A549 (cell line): ENCODE measurements at regions not wholly inside any gene's neighbourhood (a gene's known extent, or its start where the extent isn't known, plus 50 kb on each side); places are given as distances from the start of the nearest gene placed in this dataset.

ENCODE experiments used
- ATAC-seq, 2 experiments: fragments of 200-7000 bp in 1 of 2; fragments of >200 bp in 1 of 2; cut with Nextera tagmentation in 1 of 2; cut with Tn5 transposase in 1 of 2; 3 replicates each; pipeline versions ENCODE4 v1.8.0 to v1.9.1; 2018 to 2020; ENCODE audit warnings: mild to moderate bottlenecking in 1 of 2, moderate library complexity in 1 of 2
- CTCF ChIA-PET: fragments of 300-600 bp; sonication (Branson Sonifier 250); formaldehyde crosslinking; extraction: SDS; loops from one replicate; lab custom pipeline; 2021; ENCODE audit warnings: antibody characterized with exemption, inconsistent platforms; lab: Yijun Ruan, JAX
- POLR2A ChIA-PET: fragments of 350-600 bp; formaldehyde crosslinking; extraction: SDS; loops from one replicate; lab custom pipeline; 2021; ENCODE audit warnings: antibody characterized with exemption, inconsistent platforms; lab: Yijun Ruan, JAX
- DNase-seq, 2 experiments: peaks; one replicate each; pipeline versions ENCODE4 v3.0.0 to v3.0.0-alpha.2; 2011 to 2016; ENCODE audit warnings: low read depth in 1 of 2, low spot score in 1 of 2
- FAIRE-seq: peaks from 2 replicates; lab custom pipeline; 2011; peaks lifted over from hg19 to GRCh38; lab: Jason Lieb, UNC
- H3K27ac ChIP-seq, 2 experiments: fragments of >200 bp; sonication (Bioruptor Twin); formaldehyde crosslinking; 3 replicates each; pipeline ENCODE4 v1.5.1; 2016 to 2017
- H3K4me1 ChIP-seq: fragments of >200 bp; sonication (Bioruptor Twin); formaldehyde crosslinking; 3 replicates; pipeline ENCODE4 v1.6.1; 2016
- H3K4me2 ChIP-seq: fragments of >200 bp; sonication (Bioruptor Twin); formaldehyde crosslinking; 3 replicates; pipeline ENCODE4 v1.6.1; 2016
- H3K4me3 ChIP-seq: fragments of >200 bp; sonication (Bioruptor Twin); formaldehyde crosslinking; 3 replicates; pipeline ENCODE4 v1.5.1; 2016
- H3K9me3 ChIP-seq: fragments of >200 bp; sonication (Bioruptor Twin); formaldehyde crosslinking; 3 replicates; pipeline ENCODE4 v1.6.1; 2016
- BCL3 ChIP-seq: fragments of >200 bp; sonication (Bioruptor Twin); formaldehyde crosslinking; IDR thresholded peaks from 3 replicates; pipeline ENCODE4 v1.6.1; 2016
- CBX2 ChIP-seq: fragments of 200-600 bp; sonication (generic); IDR thresholded peaks from 2 replicates; pipeline ENCODE4 v1.6.1; 2016; ENCODE audit warnings: low read depth, mild to moderate bottlenecking, borderline replicate concordance
- CBX8 ChIP-seq: fragments of 200-600 bp; sonication (generic); IDR thresholded peaks from 2 replicates; pipeline ENCODE4 v1.6.1; 2016
- CEBPB ChIP-seq, 2 experiments: fragments of >200 bp in 1 of 2; sonication (Bioruptor Twin) in 1 of 2; formaldehyde crosslinking in 1 of 2; IDR thresholded peaks; 2 replicates each; pipeline ENCODE4 v1.6.1; 2012 to 2016
- CHD2 ChIP-seq: fragments of 150-350 bp; IDR thresholded peaks from 2 replicates; pipeline ENCODE4 v1.6.1; 2014; ENCODE audit warnings: low read length; ENCODE audit not compliant: partially characterized antibody
- CHD4 ChIP-seq: fragments of 200-600 bp; sonication (generic); IDR thresholded peaks from 2 replicates; pipeline ENCODE4 v1.6.1; 2016; ENCODE audit warnings: antibody characterized with exemption, mild to moderate bottlenecking, borderline replicate concordance
- EHF ChIP-seq: fragments of 250-450 bp; sonication (Bioruptor Pico); IDR thresholded peaks from 2 replicates; pipeline ENCODE4 v1.5.0; 2020; ENCODE audit warnings: mild to moderate bottlenecking
- EHMT2 ChIP-seq: fragments of 200-600 bp; sonication (generic); IDR thresholded peaks from 2 replicates; pipeline ENCODE4 v1.6.1; 2016; ENCODE audit warnings: antibody characterized with exemption, low read depth, mild to moderate bottlenecking, moderate library complexity
- FOSL2 ChIP-seq, 2 experiments: fragments of 450-650 bp in 1 of 2; fragments of >200 bp in 1 of 2; sonication (Bioruptor Twin) in 1 of 2; formaldehyde crosslinking; IDR thresholded peaks; 2 replicates each; pipeline versions ENCODE4 v1.5.0 to v1.6.1; 2016 to 2020; ENCODE audit warnings: mild to moderate bottlenecking in 1 of 2, moderate library complexity in 1 of 2
- HDAC2 ChIP-seq: fragments of 200-600 bp; sonication (generic); IDR thresholded peaks from 2 replicates; pipeline ENCODE4 v1.6.1; 2016
- JUNB ChIP-seq: fragments of >200 bp; sonication (Bioruptor Twin); formaldehyde crosslinking; IDR thresholded peaks from 2 replicates; pipeline ENCODE4 v1.6.1; 2016
- MAFK ChIP-seq: fragments of 450-650 bp; IDR thresholded peaks from 2 replicates; pipeline ENCODE4 v1.6.1; 2014; ENCODE audit not compliant: partially characterized antibody
- PHF8 ChIP-seq: fragments of 200-600 bp; sonication (generic); IDR thresholded peaks from 2 replicates; pipeline ENCODE4 v1.6.1; 2016; ENCODE audit warnings: low read depth, mild to moderate bottlenecking, antibody characterized with exemption, moderate library complexity, borderline replicate concordance
- POLR2A ChIP-seq: IDR thresholded peaks from 2 replicates; pipeline ENCODE4 v1.6.1; 2012; ENCODE audit warnings: mild to moderate bottlenecking, low read length
- RARB ChIP-seq: fragments of 250-450 bp; sonication (Bioruptor Pico); IDR thresholded peaks from 2 replicates; pipeline ENCODE4 v1.8.0; 2021; ENCODE audit warnings: mild to moderate bottlenecking, moderate library complexity
- RCOR1 ChIP-seq: fragments of 150-350 bp; IDR thresholded peaks from 2 replicates; pipeline ENCODE4 v1.6.1; 2014; ENCODE audit warnings: antibody characterized with exemption, low read length, low read depth
- RNF2 ChIP-seq: fragments of 200-600 bp; sonication (generic); IDR thresholded peaks from 2 replicates; pipeline ENCODE4 v1.6.1; 2016; ENCODE audit warnings: low read depth, mild to moderate bottlenecking, antibody characterized with exemption, moderate library complexity, borderline replicate concordance
- SMC3 ChIP-seq: fragments of >200 bp; sonication (Bioruptor Twin); formaldehyde crosslinking; IDR thresholded peaks from 3 replicates; pipeline ENCODE4 v1.6.1; 2018; ENCODE audit warnings: inconsistent platforms
- TP53 ChIP-seq: fragments of 250-450 bp; sonication (Bioruptor Pico); IDR thresholded peaks from 2 replicates; pipeline ENCODE4 v1.5.0; 2021; ENCODE audit warnings: mild to moderate bottlenecking, moderate library complexity
- USF2 ChIP-seq: fragments of 450-650 bp; IDR thresholded peaks from 2 replicates; pipeline ENCODE4 v1.6.1; 2014; ENCODE audit warnings: antibody characterized with exemption
- ZC3H11A ChIP-seq: fragments of 450-650 bp; IDR thresholded peaks from 2 replicates; pipeline ENCODE4 v1.6.1; 2014; ENCODE audit warnings: antibody characterized with exemption, mild to moderate bottlenecking
- ZFP36 ChIP-seq: fragments of 450-650 bp; IDR thresholded peaks from 2 replicates; pipeline ENCODE4 v1.6.1; 2014; ENCODE audit warnings: borderline replicate concordance; ENCODE audit not compliant: partially characterized antibody
- WGBS: methylation state at CpG from one replicate; pipeline ENCODE4 v1.1.6; 2017; ENCODE audit errors: missing lambda C conversion rate; 5-methylcytosine and 5-hydroxymethylcytosine counted together
- TF ChIP-seq, protein P1 (sequence below): fragments of >200 bp; sonication (Bioruptor Twin); formaldehyde crosslinking; IDR thresholded peaks from 3 replicates; pipeline ENCODE4 v1.5.1; 2016
- TF ChIP-seq, protein P2 (sequence below): fragments of >200 bp; sonication (Bioruptor Twin); formaldehyde crosslinking; IDR thresholded peaks from 2 replicates; pipeline ENCODE4 v1.6.1; 2016
- TF ChIP-seq, protein P3 (sequence below): fragments of 200-600 bp; sonication (generic); IDR thresholded peaks from 2 replicates; pipeline ENCODE4 v1.6.1; 2016; ENCODE audit warnings: antibody characterized with exemption, mild to moderate bottlenecking, moderate library complexity
- TF ChIP-seq, protein P4 (sequence below): fragments of 150-350 bp; IDR thresholded peaks from 2 replicates; pipeline ENCODE4 v1.6.1; 2014; ENCODE audit warnings: low read depth, mild to moderate bottlenecking, low read length

DNA sequence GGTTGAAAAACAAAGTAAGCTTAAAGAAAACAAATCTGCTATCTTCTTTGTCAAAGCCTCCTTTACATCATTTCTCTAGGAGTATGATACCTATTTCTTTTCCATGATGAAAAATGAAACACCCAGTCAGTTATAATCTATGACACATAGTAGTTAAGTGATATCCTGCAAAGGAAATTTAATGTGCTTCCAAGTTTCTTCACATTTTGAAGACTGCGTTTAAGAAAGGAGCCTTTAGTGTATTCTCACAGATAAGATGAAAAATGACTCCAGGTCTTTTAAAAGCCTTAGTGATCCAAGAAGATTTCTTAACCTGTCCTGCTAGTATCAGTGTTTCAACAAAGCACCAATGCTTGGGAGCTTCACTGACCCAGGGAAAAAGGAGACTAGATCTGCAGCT lies 356.7 kb downstream of the CCDC85A start (continued):
- TF ChIP-seq, protein P1, sequence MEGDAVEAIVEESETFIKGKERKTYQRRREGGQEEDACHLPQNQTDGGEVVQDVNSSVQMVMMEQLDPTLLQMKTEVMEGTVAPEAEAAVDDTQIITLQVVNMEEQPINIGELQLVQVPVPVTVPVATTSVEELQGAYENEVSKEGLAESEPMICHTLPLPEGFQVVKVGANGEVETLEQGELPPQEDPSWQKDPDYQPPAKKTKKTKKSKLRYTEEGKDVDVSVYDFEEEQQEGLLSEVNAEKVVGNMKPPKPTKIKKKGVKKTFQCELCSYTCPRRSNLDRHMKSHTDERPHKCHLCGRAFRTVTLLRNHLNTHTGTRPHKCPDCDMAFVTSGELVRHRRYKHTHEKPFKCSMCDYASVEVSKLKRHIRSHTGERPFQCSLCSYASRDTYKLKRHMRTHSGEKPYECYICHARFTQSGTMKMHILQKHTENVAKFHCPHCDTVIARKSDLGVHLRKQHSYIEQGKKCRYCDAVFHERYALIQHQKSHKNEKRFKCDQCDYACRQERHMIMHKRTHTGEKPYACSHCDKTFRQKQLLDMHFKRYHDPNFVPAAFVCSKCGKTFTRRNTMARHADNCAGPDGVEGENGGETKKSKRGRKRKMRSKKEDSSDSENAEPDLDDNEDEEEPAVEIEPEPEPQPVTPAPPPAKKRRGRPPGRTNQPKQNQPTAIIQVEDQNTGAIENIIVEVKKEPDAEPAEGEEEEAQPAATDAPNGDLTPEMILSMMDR = no peak
- TF ChIP-seq JUNB = no peak

DNA sequence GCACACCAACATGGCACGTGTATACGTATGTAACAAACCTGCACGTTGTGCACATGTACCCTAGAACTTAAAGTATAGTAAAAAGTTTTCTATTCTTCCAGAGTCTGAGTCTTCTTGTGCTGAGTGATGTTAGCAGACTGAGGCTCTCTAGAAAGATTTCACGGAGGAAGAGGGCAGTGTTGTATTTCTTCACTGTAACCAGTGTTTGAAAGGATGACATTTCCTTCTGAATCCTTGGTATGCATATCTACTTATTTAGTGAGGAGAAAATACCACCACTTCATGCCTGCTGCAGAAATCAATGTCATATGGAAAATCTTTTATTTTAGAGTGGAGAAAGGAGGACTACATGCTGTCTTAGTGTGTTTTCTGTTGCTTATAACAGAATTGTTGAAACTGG lies 357.1 kb downstream of the CCDC85A start:
- POLR2A ChIA-PET = no interaction called here
- no peak overlapping the region for H3K4me3 ChIP-seq
- H3K4me2 ChIP-seq = no peak overlapping the region
- CTCF ChIA-PET = no interaction called here
- WGBS = 21% methylated on average over 4 of the region's 4 CpGs
- no peaks in the 10 kb centered on the region; the same call in 2 of the 3 replicates for H3K9me3 ChIP-seq
- no peaks in the 10 kb centered on the region for H3K4me1 ChIP-seq
- TF ChIP-seq JUNB (no peak), RNF2 (no peak), HDAC2 (no peak), CEBPB (IDR thresholded peaks at IDR 0.05) (no peak), RARB (no peak), EHF (CRISPR knock-in tag) (no peak), FOSL2 (IDR thresholded peaks at IDR 0.05) (no peak), FOSL2 (CRISPR knock-in tag; IDR thresholded peaks at IDR 0.05) (no peak), BCL3 (no peak), POLR2A (no peak), EHMT2 (no peak)
- TF ChIP-seq, protein P2, sequence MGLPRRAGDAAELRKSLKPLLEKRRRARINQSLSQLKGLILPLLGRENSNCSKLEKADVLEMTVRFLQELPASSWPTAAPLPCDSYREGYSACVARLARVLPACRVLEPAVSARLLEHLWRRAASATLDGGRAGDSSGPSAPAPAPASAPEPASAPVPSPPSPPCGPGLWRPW = no peak
- FAIRE-seq (no peak), DNase-seq (no peak), ATAC-seq (no peak)
- H3K27ac ChIP-seq = no peak overlapping the region

DNA sequence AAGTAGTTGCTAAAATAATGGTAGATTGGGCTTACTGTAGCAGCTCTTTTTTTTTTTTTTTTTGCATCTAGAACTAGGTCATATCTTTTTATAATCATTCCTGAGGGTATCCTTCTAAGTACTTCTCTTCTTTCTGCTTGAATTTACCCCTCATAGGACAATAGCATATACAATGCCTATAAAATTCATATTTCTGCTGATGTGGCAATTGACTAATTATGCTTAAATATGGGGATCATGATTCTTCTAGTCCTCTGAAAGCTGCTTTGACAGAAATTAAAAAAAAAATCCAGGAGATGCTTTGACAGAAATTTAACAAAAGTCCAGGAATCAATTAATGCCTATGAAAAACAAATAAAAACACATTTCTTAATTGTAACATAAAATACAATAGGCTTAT lies 358.4 kb downstream of the CCDC85A start:
- ATAC-seq (no peak), DNase-seq (no peak), FAIRE-seq (no peak)
- POLR2A ChIA-PET = interaction anchor here (0.6 kb wide), 1 partner anchor 197 kb away, joined by 10 read pairs; no protein-coding TSS in a partner anchor
- TF ChIP-seq RCOR1 (no peak), MAFK (peak; percentile 59)
- Histone ChIP-seq H3K4me2 (no peak overlapping the region), H3K9me3 (no peaks in the 10 kb centered on the region; the same call in 2 of the 3 replicates), H3K4me3 (no peak overlapping the region), H3K27ac (no peak overlapping the region), H3K4me1 (no peaks in the 10 kb centered on the region)
- CTCF ChIA-PET = no interaction called here

- WGBS = 52% methylated on average over 2 of the region's 2 CpGs
- FAIRE-seq (no peak), ATAC-seq (no peak), DNase-seq (no peak)
- no peak overlapping the region for H3K4me3 ChIP-seq
- H3K27ac ChIP-seq = no peak overlapping the region
- POLR2A ChIA-PET = no interaction called here
- H3K9me3 ChIP-seq = no peaks in the 10 kb centered on the region
- CTCF ChIA-PET = no interaction called here
- no peaks in the 10 kb centered on the region for H3K4me1 ChIP-seq
- no peak overlapping the region for H3K4me2 ChIP-seq
- no peak for TF ChIP-seq MAFK
- TF ChIP-seq CHD4 = no peak
- TF ChIP-seq, protein P3, sequence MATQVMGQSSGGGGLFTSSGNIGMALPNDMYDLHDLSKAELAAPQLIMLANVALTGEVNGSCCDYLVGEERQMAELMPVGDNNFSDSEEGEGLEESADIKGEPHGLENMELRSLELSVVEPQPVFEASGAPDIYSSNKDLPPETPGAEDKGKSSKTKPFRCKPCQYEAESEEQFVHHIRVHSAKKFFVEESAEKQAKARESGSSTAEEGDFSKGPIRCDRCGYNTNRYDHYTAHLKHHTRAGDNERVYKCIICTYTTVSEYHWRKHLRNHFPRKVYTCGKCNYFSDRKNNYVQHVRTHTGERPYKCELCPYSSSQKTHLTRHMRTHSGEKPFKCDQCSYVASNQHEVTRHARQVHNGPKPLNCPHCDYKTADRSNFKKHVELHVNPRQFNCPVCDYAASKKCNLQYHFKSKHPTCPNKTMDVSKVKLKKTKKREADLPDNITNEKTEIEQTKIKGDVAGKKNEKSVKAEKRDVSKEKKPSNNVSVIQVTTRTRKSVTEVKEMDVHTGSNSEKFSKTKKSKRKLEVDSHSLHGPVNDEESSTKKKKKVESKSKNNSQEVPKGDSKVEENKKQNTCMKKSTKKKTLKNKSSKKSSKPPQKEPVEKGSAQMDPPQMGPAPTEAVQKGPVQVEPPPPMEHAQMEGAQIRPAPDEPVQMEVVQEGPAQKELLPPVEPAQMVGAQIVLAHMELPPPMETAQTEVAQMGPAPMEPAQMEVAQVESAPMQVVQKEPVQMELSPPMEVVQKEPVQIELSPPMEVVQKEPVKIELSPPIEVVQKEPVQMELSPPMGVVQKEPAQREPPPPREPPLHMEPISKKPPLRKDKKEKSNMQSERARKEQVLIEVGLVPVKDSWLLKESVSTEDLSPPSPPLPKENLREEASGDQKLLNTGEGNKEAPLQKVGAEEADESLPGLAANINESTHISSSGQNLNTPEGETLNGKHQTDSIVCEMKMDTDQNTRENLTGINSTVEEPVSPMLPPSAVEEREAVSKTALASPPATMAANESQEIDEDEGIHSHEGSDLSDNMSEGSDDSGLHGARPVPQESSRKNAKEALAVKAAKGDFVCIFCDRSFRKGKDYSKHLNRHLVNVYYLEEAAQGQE = no peak
- no peak for TF ChIP-seq CBX2
- no peak for TF ChIP-seq CHD2
- no peak for TF ChIP-seq ZFP36
- TF ChIP-seq ZC3H11A = no peak
- TF ChIP-seq CBX8 = no peak
- TF ChIP-seq USF2 = no peak
- TF ChIP-seq, protein P4, sequence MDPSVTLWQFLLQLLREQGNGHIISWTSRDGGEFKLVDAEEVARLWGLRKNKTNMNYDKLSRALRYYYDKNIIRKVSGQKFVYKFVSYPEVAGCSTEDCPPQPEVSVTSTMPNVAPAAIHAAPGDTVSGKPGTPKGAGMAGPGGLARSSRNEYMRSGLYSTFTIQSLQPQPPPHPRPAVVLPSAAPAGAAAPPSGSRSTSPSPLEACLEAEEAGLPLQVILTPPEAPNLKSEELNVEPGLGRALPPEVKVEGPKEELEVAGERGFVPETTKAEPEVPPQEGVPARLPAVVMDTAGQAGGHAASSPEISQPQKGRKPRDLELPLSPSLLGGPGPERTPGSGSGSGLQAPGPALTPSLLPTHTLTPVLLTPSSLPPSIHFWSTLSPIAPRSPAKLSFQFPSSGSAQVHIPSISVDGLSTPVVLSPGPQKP = no peak
- TF ChIP-seq SMC3 = no peak
- no peak for TF ChIP-seq TP53 (CRISPR knock-in tag)
- no peak for TF ChIP-seq PHF8
Observed at GRCh38 chr2:56565143-56565542, 381.4 kb downstream of the CCDC85A start.
